GM21423 (cell line): ENCODE measurements at regions not wholly inside any gene's neighbourhood (a gene's known extent, or its start where the extent isn't known, plus 50 kb on each side); places are given as distances from the start of the nearest gene placed in this dataset.

ENCODE experiments used
- ATAC-seq: cut with Tn5 transposase; IDR thresholded peaks from one replicate; pipeline ENCODE4 v1.9.1; 2021; ENCODE audit warnings: mild to moderate bottlenecking, moderate library complexity; ENCODE audit not compliant: unreplicated experiment

GRCh38 chr12:90021795-90022440 is 313.3 kb upstream of the ATP2B1 start:
- ATAC-seq: no peak

GRCh38 chr12:90020881-90021280 is 312.2 kb upstream of the ATP2B1 start:
- no peak for ATAC-seq

- no peak for ATAC-seq
Measured at GRCh38 chr12:90020436-90020835, 311.8 kb upstream of the ATP2B1 start.

- ATAC-seq: no peak
Measured at GRCh38 chr12:90020014-90020413, 311.4 kb upstream of the ATP2B1 start.

GRCh38 chr12:90017316-90017715 is 308.7 kb upstream of the ATP2B1 start:
- ATAC-seq: no peak

- no peak for ATAC-seq
Measured at GRCh38 chr12:90015228-90015627, 306.6 kb upstream of the ATP2B1 start.

- ATAC-seq: peak; percentile 61
Measured at GRCh38 chr12:90013409-90013808, 304.8 kb upstream of the ATP2B1 start.

GRCh38 chr12:90010089-90010488 is 301.5 kb upstream of the ATP2B1 start:
- ATAC-seq: no peak

- no peak for ATAC-seq
Measured at GRCh38 chr12:90008277-90008676, 299.6 kb upstream of the ATP2B1 start.

GRCh38 chr12:90004319-90005074 is 295.9 kb upstream of the ATP2B1 start:
- no peak for ATAC-seq

GRCh38 chr12:90003688-90004087 is 295.1 kb upstream of the ATP2B1 start:
- ATAC-seq: no peak

GRCh38 chr12:90000721-90001120 is 292.1 kb upstream of the ATP2B1 start:
- ATAC-seq: no peak

- no peak for ATAC-seq
Measured at GRCh38 chr12:89999699-90000505, 291.3 kb upstream of the ATP2B1 start.

GRCh38 chr12:89995870-89996269 is 287.2 kb upstream of the ATP2B1 start:
- no peak for ATAC-seq

GRCh38 chr12:89994911-89995310 is 286.3 kb upstream of the ATP2B1 start:
- no peak for ATAC-seq

GRCh38 chr12:89993632-89994031 is 285.0 kb upstream of the ATP2B1 start:
- ATAC-seq: no peak

GRCh38 chr12:89992668-89993451 is 284.2 kb upstream of the ATP2B1 start:
- no peak for ATAC-seq

GRCh38 chr12:89991807-89992590 is 283.4 kb upstream of the ATP2B1 start:
- no peak for ATAC-seq

GRCh38 chr12:89988188-89988915 is 279.7 kb upstream of the ATP2B1 start:
- no peak for ATAC-seq
